Left lung (tissue), 4 donors: ENCODE measurements at regions not wholly inside any gene's neighbourhood (a gene's known extent, or its start where the extent isn't known, plus 50 kb on each side); places are given as distances from the start of the nearest gene placed in this dataset.

Experiments
- ATAC-seq: fragments of 200-7000 bp; cut with Tn5 transposase; one replicate; pipeline ENCODE4 v1.9.1; 2020; ENCODE audit warnings: moderate library complexity
- DNase-seq, 4 donors: peaks; one replicate each; pipeline ENCODE4 v3.0.0-alpha.2; 2013 to 2020
- H3K27ac ChIP-seq, 2 donors: fragments of 200-600 bp; sonication (generic) in 1 of 2; one replicate each; pipeline versions ENCODE4 v1.5.0 to v1.8.0; 2020 to 2021
- H3K27me3 ChIP-seq, 2 donors: fragments of 200-600 bp; sonication (generic) in 1 of 2; one replicate each; pipeline versions ENCODE4 v1.5.0 to v1.8.0; 2020 to 2021
- H3K36me3 ChIP-seq, 2 donors: fragments of 200-600 bp; sonication (generic) in 1 of 2; one replicate each; pipeline versions ENCODE4 v1.5.0 to v1.8.0; 2020 to 2021
- H3K4me1 ChIP-seq, 2 donors: fragments of 200-600 bp; one replicate each; pipeline ENCODE4 v1.8.0; 2021
- H3K4me3 ChIP-seq, 2 donors: fragments of 200-600 bp; sonication (generic) in 1 of 2; one replicate each; pipeline versions ENCODE4 v1.5.0 to v1.8.0; 2020 to 2021; ENCODE audit warnings: mild to moderate bottlenecking in 1 of 2
- H3K9me3 ChIP-seq, 2 donors: fragments of 200-600 bp; sonication (generic) in 1 of 2; one replicate each; pipeline versions ENCODE4 v1.5.0 to v1.8.0; 2020 to 2021
- CTCF ChIP-seq, 2 donors: fragments of 200-600 bp; sonication (generic) in 1 of 2; IDR thresholded peaks; one replicate each; pipeline versions ENCODE4 v1.5.0 to v1.8.0; 2021; ENCODE audit warnings: antibody characterized with exemption in 2 of 2
- intact Hi-C, 2 donors: fragments of 100-400 bp; cut with DNase I; formaldehyde crosslinking; loops; one replicate each; pipeline versions ENCODE4 v1.11.2 to v1.14.2; 2022
- donor health status: DM: no; HTN: yes; CAD: no.
- donor health status: DM: no; HTN: no; CAD: no.

DNA sequence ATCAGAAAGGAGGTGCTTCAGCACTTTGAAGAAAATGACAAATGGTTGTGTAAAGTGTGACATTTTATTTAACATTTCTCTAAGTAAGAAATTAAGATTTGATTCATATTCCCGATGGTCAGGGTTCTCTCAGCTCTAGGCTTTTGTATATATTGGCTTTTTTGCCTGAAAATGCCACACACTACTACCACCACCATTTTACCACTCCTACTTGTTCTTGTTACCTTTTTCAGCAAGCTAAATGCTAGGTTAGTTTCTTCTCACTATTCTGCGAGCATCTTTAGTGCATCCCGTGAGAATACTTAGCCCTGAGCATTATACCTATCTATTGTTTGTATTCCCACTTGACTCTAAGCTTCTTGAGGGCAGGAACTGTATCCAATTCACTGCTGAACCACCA, 177.6 kb upstream of the MTNR1B start:
- no peaks in the 10 kb centered on the region for H3K9me3 ChIP-seq
- no peaks in the 10 kb centered on the region for H3K27me3 ChIP-seq
- H3K27ac ChIP-seq, result no peak overlapping the region
- H3K4me1 ChIP-seq, result no peaks in the 10 kb centered on the region
- DNase-seq (no peak), ATAC-seq (no peak)
- no peak for TF ChIP-seq CTCF (IDR thresholded peaks at IDR 0.05)
- intact Hi-C loops, result no loop called here
- H3K36me3 ChIP-seq, result no peaks in the 10 kb centered on the region
- no peak overlapping the region for H3K4me3 ChIP-seq

DNA sequence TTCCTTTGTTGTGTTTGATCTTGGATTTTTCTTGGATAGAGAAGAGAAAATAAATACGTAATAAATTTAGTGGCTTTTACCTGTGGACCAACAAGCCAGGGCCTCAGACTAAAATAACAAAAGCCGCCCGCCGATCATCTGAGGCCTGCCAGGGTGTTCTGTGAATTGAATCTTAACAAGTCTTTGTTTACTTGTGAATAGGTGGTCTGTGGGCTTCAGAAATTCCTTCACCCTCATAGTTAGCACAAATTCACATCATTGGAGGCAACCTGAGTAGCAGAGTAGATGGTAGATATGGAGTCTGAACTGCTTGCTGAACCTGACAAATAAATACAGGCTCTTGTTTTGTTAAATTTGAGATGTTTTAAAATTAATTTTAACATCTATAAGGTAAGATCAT, 176.3 kb upstream of the MTNR1B start:
- Histone ChIP-seq H3K27me3 (no peaks in the 10 kb centered on the region), H3K4me1 (no peaks in the 10 kb centered on the region), H3K4me3 (no peak overlapping the region), H3K9me3 (no peaks in the 10 kb centered on the region), H3K36me3 (no peaks in the 10 kb centered on the region), H3K27ac (no peak overlapping the region)
- intact Hi-C loops, result no loop called here
- no peak for DNase-seq
- no peak for ATAC-seq
- TF ChIP-seq CTCF (IDR thresholded peaks at IDR 0.05), result no peak

GRCh38 chr11:92794783-92795182, 174.7 kb upstream of the MTNR1B start:
- DNase-seq, result no peak
- no peak overlapping the region for H3K27ac ChIP-seq
- H3K4me1 ChIP-seq, result no peaks in the 10 kb centered on the region
- H3K36me3 ChIP-seq, result no peaks in the 10 kb centered on the region
- no peak for ATAC-seq
- no peak for TF ChIP-seq CTCF (IDR thresholded peaks at IDR 0.05)
- no peaks in the 10 kb centered on the region for H3K27me3 ChIP-seq
- intact Hi-C loops, result no loop called here
- peaks cover 0 to 4% of the 10 kb centered on the region in 2 donors for H3K9me3 ChIP-seq
- no peak overlapping the region for H3K4me3 ChIP-seq

GRCh38 chr11:92796744-92797143, 172.7 kb upstream of the MTNR1B start:
- Histone ChIP-seq H3K4me1 (no peaks in the 10 kb centered on the region), H3K36me3 (no peaks in the 10 kb centered on the region), H3K9me3 (peaks cover 0 to 5% of the 10 kb centered on the region in 2 donors), H3K27me3 (no peaks in the 10 kb centered on the region), H3K27ac (no peak overlapping the region), H3K4me3 (no peak overlapping the region)
- DNase-seq, result no peak
- TF ChIP-seq CTCF (IDR thresholded peaks at IDR 0.05), result no peak
- intact Hi-C loops, result no loop called here
- ATAC-seq, result no peak

DNA sequence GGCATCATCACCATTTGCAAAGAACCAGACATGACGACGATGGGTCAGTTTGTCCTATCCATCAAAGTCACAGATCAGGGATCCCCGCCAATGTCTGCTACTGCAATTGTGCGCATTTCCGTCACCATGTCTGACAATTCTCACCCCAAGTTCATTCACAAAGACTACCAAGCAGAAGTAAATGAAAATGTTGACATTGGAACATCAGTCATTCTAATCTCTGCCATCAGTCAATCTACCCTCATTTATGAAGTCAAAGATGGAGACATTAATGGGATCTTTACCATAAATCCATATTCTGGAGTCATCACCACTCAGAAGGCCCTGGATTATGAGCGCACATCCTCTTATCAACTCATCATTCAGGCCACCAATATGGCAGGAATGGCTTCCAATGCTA, 171.6 kb upstream of the MTNR1B start:
- H3K36me3 ChIP-seq, result no peaks in the 10 kb centered on the region
- DNase-seq, result no peak
- no peak for ATAC-seq
- intact Hi-C loops, result no loop called here
- H3K27me3 ChIP-seq, result no peaks in the 10 kb centered on the region
- no peak overlapping the region for H3K4me3 ChIP-seq
- H3K9me3 ChIP-seq, result peaks cover 0 to 5% of the 10 kb centered on the region in 2 donors
- TF ChIP-seq CTCF (IDR thresholded peaks at IDR 0.05), result no peak
- no peak overlapping the region for H3K27ac ChIP-seq
- no peaks in the 10 kb centered on the region for H3K4me1 ChIP-seq
